ENCODE measurements at regions not wholly inside any gene's neighbourhood (a gene's known extent, or its start where the extent isn't known, plus 50 kb on each side); places are given as distances from the start of the nearest gene placed in this dataset.

- TF ChIP-seq CTCF (IDR thresholded peaks at IDR 0.05; ENCODE audit: poor library complexity) (no peak), EZH2 (IDR thresholded peaks at IDR 0.05; ENCODE audit: borderline replicate concordance) (no peak)
These were observed 75.5 kb upstream of the OTX2 start for GRCh38 chr14:56885825-56886224.

All from hepatocyte (in vitro differentiated cells).